ENCODE measurements at regions not wholly inside any gene's neighbourhood (a gene's known extent, or its start where the extent isn't known, plus 50 kb on each side); places are given as distances from the start of the nearest gene placed in this dataset.

- no peak for DNase-seq (ENCODE audit: insufficient read length, low spot score, missing footprints)
- TF ChIP-seq CTCF (IDR thresholded peaks at IDR 0.05; ENCODE audit: extremely low read depth, low read depth, low read length): no peak
- Histone ChIP-seq H2AFZ (ENCODE audit: low read length) (no peak overlapping the region), H3K27ac (ENCODE audit: low read depth, low read length) (no peak overlapping the region), H3K79me2 (ENCODE audit: insufficient read depth, low read length) (no peaks in the 10 kb centered on the region), H3K36me3 (ENCODE audit: insufficient read depth, low read length) (no peaks in the 10 kb centered on the region), H3K9me3 (ENCODE audit: low read depth, low read length) (no peaks in the 10 kb centered on the region), H3K4me2 (ENCODE audit: insufficient read depth, low read length) (no peak overlapping the region), H3K4me1 (ENCODE audit: insufficient read depth, low read length) (no peaks in the 10 kb centered on the region), H3K27me3 (ENCODE audit: insufficient read depth, low read length) (no peaks in the 10 kb centered on the region), H3K4me3 (ENCODE audit: insufficient read depth, low read length) (no peak overlapping the region), H4K20me1 (ENCODE audit: insufficient read depth, low read length) (no peaks in the 10 kb centered on the region)
These were observed 184.2 kb upstream of the TMEM161B start for GRCh38 chr5:88452820-88453219.

- no peak for DNase-seq (ENCODE audit: insufficient read length, low spot score, missing footprints)
- H3K27ac ChIP-seq (ENCODE audit: low read depth, low read length): no peak overlapping the region
- H3K9me3 ChIP-seq (ENCODE audit: low read depth, low read length): no peaks in the 10 kb centered on the region
- H3K79me2 ChIP-seq (ENCODE audit: insufficient read depth, low read length): no peaks in the 10 kb centered on the region
- H2AFZ ChIP-seq (ENCODE audit: low read length): no peak overlapping the region
- no peaks in the 10 kb centered on the region for H4K20me1 ChIP-seq (ENCODE audit: insufficient read depth, low read length)
- H3K4me2 ChIP-seq (ENCODE audit: insufficient read depth, low read length): no peak overlapping the region
- H3K36me3 ChIP-seq (ENCODE audit: insufficient read depth, low read length): no peaks in the 10 kb centered on the region
- no peak for TF ChIP-seq CTCF (IDR thresholded peaks at IDR 0.05; ENCODE audit: extremely low read depth, low read depth, low read length)
- no peaks in the 10 kb centered on the region for H3K27me3 ChIP-seq (ENCODE audit: insufficient read depth, low read length)
- no peaks in the 10 kb centered on the region for H3K4me1 ChIP-seq (ENCODE audit: insufficient read depth, low read length)
- no peak overlapping the region for H3K4me3 ChIP-seq (ENCODE audit: insufficient read depth, low read length)
These were observed 181.6 kb upstream of the TMEM161B start for GRCh38 chr5:88450239-88450638.

GRCh38 chr5:88438006-88438405 is 169.4 kb upstream of the TMEM161B start:
- no peaks in the 10 kb centered on the region for H3K4me1 ChIP-seq (ENCODE audit: insufficient read depth, low read length)
- no peak overlapping the region for H3K4me3 ChIP-seq (ENCODE audit: insufficient read depth, low read length)
- H2AFZ ChIP-seq (ENCODE audit: low read length): no peak overlapping the region
- DNase-seq (ENCODE audit: insufficient read length, low spot score, missing footprints): no peak
- H3K4me2 ChIP-seq (ENCODE audit: insufficient read depth, low read length): no peak overlapping the region
- no peak overlapping the region for H3K27ac ChIP-seq (ENCODE audit: low read depth, low read length)
- no peaks in the 10 kb centered on the region for H4K20me1 ChIP-seq (ENCODE audit: insufficient read depth, low read length)
- H3K9me3 ChIP-seq (ENCODE audit: low read depth, low read length): no peaks in the 10 kb centered on the region
- H3K36me3 ChIP-seq (ENCODE audit: insufficient read depth, low read length): no peaks in the 10 kb centered on the region
- no peak for TF ChIP-seq CTCF (IDR thresholded peaks at IDR 0.05; ENCODE audit: extremely low read depth, low read depth, low read length)
- H3K27me3 ChIP-seq (ENCODE audit: insufficient read depth, low read length): no peaks in the 10 kb centered on the region
- no peaks in the 10 kb centered on the region for H3K79me2 ChIP-seq (ENCODE audit: insufficient read depth, low read length)

- no peaks in the 10 kb centered on the region for H3K27me3 ChIP-seq (ENCODE audit: insufficient read depth, low read length)
- no peaks in the 10 kb centered on the region for H3K36me3 ChIP-seq (ENCODE audit: insufficient read depth, low read length)
- H3K4me3 ChIP-seq (ENCODE audit: insufficient read depth, low read length): no peak overlapping the region
- no peak for TF ChIP-seq CTCF (IDR thresholded peaks at IDR 0.05; ENCODE audit: extremely low read depth, low read depth, low read length)
- no peak overlapping the region for H3K4me2 ChIP-seq (ENCODE audit: insufficient read depth, low read length)
- no peaks in the 10 kb centered on the region for H3K4me1 ChIP-seq (ENCODE audit: insufficient read depth, low read length)
- no peaks in the 10 kb centered on the region for H3K79me2 ChIP-seq (ENCODE audit: insufficient read depth, low read length)
- no peaks in the 10 kb centered on the region for H4K20me1 ChIP-seq (ENCODE audit: insufficient read depth, low read length)
- no peak for DNase-seq (ENCODE audit: insufficient read length, low spot score, missing footprints)
- no peak overlapping the region for H2AFZ ChIP-seq (ENCODE audit: low read length)
- no peaks in the 10 kb centered on the region for H3K9me3 ChIP-seq (ENCODE audit: low read depth, low read length)
- no peak overlapping the region for H3K27ac ChIP-seq (ENCODE audit: low read depth, low read length)
These were observed 167.6 kb upstream of the TMEM161B start for GRCh38 chr5:88436290-88436689.

Measured in osteoblast (primary cell).